ENCODE measurements at regions not wholly inside any gene's neighbourhood (a gene's known extent, or its start where the extent isn't known, plus 50 kb on each side); places are given as distances from the start of the nearest gene placed in this dataset.

- no peak for DNase-seq (ENCODE audit: low read depth)
Observed at GRCh38 chr21:27257908-27258556, 291.1 kb upstream of the ADAMTS5 start.

GRCh38 chr21:27257226-27257625 lies 290.3 kb upstream of the ADAMTS5 start:
- DNase-seq (ENCODE audit: low read depth) = no peak

GRCh38 chr21:27251752-27252151 lies 284.9 kb upstream of the ADAMTS5 start:
- DNase-seq (ENCODE audit: low read depth) = no peak

GRCh38 chr21:27250366-27250765 lies 283.5 kb upstream of the ADAMTS5 start:
- DNase-seq (ENCODE audit: low read depth) = no peak

GRCh38 chr21:27248814-27249213 lies 281.9 kb upstream of the ADAMTS5 start:
- no peak for DNase-seq (ENCODE audit: low read depth)

- DNase-seq (ENCODE audit: low read depth) = no peak
Observed at GRCh38 chr21:27246741-27247140, 279.9 kb upstream of the ADAMTS5 start.

- no peak for DNase-seq (ENCODE audit: low read depth)
Observed at GRCh38 chr21:27244776-27245175, 277.9 kb upstream of the ADAMTS5 start.

- DNase-seq (ENCODE audit: low read depth) = no peak
Observed at GRCh38 chr21:27244352-27244751, 277.5 kb upstream of the ADAMTS5 start.

- DNase-seq (ENCODE audit: low read depth) = no peak
Observed at GRCh38 chr21:27240839-27241238, 274.0 kb upstream of the ADAMTS5 start.

- no peak for DNase-seq (ENCODE audit: low read depth)
Observed at GRCh38 chr21:27233514-27234115, 266.7 kb upstream of the ADAMTS5 start.

- no peak for DNase-seq (ENCODE audit: low read depth)
Observed at GRCh38 chr21:27225940-27226339, 259.1 kb upstream of the ADAMTS5 start.

GRCh38 chr21:27225151-27225550 lies 258.3 kb upstream of the ADAMTS5 start:
- no peak for DNase-seq (ENCODE audit: low read depth)

- DNase-seq (ENCODE audit: low read depth) = no peak
Observed at GRCh38 chr21:27224169-27224568, 257.3 kb upstream of the ADAMTS5 start.

- no peak for DNase-seq (ENCODE audit: low read depth)
Observed at GRCh38 chr21:27221077-27221476, 254.2 kb upstream of the ADAMTS5 start.

- DNase-seq (ENCODE audit: low read depth) = no peak
Observed at GRCh38 chr21:27220416-27220815, 253.5 kb upstream of the ADAMTS5 start.

GRCh38 chr21:27219068-27219467 lies 252.2 kb upstream of the ADAMTS5 start:
- no peak for DNase-seq (ENCODE audit: low read depth)

- no peak for DNase-seq (ENCODE audit: low read depth)
Observed at GRCh38 chr21:27213303-27213702, 246.4 kb upstream of the ADAMTS5 start.

GRCh38 chr21:27212441-27212840 lies 245.6 kb upstream of the ADAMTS5 start:
- no peak for DNase-seq (ENCODE audit: low read depth)

- DNase-seq (ENCODE audit: low read depth) = no peak
Observed at GRCh38 chr21:27209546-27209945, 242.7 kb upstream of the ADAMTS5 start.

GRCh38 chr21:27206368-27206982 lies 239.6 kb upstream of the ADAMTS5 start:
- no peak for DNase-seq (ENCODE audit: low read depth)

- DNase-seq (ENCODE audit: low read depth) = no peak
Observed at GRCh38 chr21:27202301-27202700, 235.4 kb upstream of the ADAMTS5 start.

GRCh38 chr21:27201197-27201596 lies 234.3 kb upstream of the ADAMTS5 start:
- DNase-seq (ENCODE audit: low read depth) = no peak

GRCh38 chr21:27196651-27197050 lies 229.8 kb upstream of the ADAMTS5 start:
- DNase-seq (ENCODE audit: low read depth) = no peak
